Stimulated activated CD8-positive, alpha-beta memory T cell treated with anti-CD3 and anti-CD28 coated beads, Interleukin-4, amount 100 ng/mL, for 48 hours (primary cell): ENCODE measurements at regions not wholly inside any gene's neighbourhood (a gene's known extent, or its start where the extent isn't known, plus 50 kb on each side); places are given as distances from the start of the nearest gene placed in this dataset.
"Not testable (repeated sequence)": the region's sequence is repeated elsewhere in the genome, so short reads cannot be mapped to it uniquely, and the experiment has no call there.

Experiments used
- DNase-seq: peaks from one replicate; pipeline ENCODE4 v3.0.0-alpha.2; 2020

- no peak for DNase-seq
These were observed 495.5 kb upstream of the MAP3K7 start for GRCh38 chr6:91082311-91082832.

- DNase-seq = no peak
These were observed 494.7 kb upstream of the MAP3K7 start for GRCh38 chr6:91081452-91082067.

GRCh38 chr6:91080871-91081270 lies 494.0 kb upstream of the MAP3K7 start:
- no peak for DNase-seq

DNA sequence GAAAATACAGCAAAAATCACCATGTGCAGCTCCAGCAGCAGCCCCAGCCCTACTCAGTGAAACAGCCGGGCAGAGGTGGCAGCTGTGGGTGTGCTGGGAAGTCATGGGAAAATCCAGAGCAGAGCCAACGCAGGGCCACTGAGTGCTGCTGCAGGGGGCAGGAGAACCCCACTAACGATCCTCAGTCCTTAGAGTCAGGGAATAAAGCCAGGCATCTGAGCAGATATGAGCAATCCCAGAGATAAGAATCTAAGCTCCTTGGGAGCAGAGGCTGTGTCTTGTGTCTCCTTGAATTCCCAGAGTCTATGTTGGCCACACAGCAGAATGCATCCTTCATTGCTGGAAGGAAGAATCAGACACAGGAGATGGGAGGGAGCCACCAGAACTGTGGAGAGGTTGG lies 493.1 kb upstream of the MAP3K7 start:
- no peak for DNase-seq

GRCh38 chr6:91075244-91075976 lies 488.5 kb upstream of the MAP3K7 start:
- no peak for DNase-seq

- DNase-seq = no peak
These were observed 476.5 kb upstream of the MAP3K7 start for GRCh38 chr6:91063362-91063761.

- no peak for DNase-seq
These were observed 470.8 kb upstream of the MAP3K7 start for GRCh38 chr6:91057689-91058088.

GRCh38 chr6:91055959-91056358 lies 469.1 kb upstream of the MAP3K7 start:
- DNase-seq = no peak

DNA sequence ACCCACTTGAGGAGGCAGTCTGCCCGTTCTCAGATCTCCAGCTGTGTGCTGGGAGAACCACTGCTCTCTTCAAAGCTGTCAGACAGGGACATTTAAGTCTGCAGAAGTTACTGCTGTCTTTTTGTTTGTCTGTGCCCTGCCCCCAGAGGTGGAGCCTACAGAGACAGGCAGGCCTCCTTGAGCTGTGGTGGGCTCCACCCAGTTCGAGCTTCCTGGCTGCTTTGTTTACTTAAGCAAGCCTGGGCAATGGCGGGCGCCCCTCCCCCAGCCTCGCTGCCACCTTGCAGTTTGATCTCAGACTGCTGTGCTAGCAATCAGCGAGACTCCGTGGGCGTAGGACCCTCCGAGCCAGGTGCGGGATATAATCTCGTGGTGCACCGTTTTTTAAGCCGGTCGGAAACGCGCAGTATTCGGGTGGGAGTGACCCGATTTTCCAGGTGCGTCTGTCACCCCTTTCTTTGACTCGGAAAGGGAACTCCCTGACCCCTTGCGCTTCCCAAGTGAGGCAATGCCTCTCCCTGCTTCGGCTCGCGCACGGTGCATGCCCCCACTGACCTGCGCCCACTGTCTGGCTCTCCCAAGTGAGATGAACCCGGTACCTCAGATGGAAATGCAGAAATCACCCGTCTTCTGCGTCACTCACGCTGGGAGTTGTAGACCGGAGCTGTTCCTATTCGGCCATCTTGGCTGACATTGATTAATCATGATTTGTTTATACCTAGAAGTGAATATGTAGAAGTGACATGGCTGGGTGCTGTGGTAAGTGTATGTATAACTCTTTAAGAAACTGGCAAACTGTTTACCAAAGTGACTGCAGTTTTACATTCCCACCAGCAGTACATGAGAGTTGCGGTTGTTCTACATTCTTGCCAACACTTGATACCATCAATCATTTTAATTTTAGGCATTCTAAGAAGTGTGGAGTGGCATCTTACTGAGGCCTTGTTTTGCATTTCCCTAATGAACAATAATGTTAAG lies 465.9 kb upstream of the MAP3K7 start:
- DNase-seq = not testable (repeated sequence)

GRCh38 chr6:91045161-91045560 lies 458.3 kb upstream of the MAP3K7 start:
- DNase-seq = no peak

GRCh38 chr6:91043751-91044150 lies 456.9 kb upstream of the MAP3K7 start:
- DNase-seq = no peak

DNA sequence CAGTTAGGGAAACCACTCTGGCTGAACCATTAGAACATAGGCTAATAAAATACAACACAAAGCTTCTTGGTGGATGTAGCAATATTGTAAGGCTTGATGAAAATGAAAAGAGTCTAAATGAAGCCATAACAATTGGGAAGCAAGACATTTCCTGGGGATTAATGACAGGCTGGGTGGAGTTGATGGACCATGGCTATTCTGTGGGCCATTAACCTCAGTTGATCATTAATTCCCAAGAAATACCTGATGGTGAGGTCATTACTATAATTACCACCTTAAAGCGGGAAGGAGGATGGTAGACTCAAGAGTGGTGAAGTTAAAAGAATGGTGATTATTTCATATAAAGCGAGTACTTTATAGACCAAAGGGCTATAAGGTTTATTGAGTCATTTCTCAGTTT lies 455.8 kb upstream of the MAP3K7 start:
- no peak for DNase-seq

DNA sequence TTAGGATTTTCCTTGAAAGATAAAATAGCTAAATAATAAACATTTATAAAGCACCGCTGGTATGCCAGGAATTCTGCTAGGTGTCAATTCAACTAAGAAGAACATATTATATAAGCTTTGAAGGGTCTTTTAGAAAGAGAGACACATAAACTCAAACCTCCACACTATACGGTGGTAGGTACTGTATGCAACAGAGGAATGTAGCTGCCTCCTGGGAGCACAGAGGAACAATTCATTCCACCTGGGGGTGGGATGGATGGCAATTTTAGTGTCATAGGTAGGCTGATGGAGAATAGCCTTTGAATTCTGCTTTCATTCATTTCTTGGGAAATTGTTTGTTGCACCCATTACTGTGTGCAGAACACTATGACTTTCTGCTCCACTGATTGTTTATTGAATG lies 447.1 kb upstream of the MAP3K7 start:
- no peak for DNase-seq

DNA sequence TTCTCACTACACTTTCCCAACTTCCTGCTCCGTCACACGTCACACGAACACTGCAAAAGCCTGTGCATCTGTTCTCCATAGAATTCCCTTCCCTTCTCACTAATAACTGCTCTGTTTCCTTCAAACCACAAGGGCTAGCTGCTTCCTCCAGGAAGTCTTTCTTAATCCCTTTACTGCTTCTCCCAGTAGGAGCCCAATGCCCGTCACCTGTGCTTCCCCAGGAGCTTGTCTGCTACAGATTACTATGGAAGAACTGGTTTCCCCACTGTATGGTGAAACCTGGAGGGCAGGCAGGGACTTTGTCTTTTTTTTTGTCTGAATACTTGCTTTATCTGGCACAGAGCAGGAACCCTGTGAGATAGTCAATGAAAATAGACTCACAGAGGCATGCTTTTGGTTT lies 444.7 kb upstream of the MAP3K7 start:
- DNase-seq = no peak

- no peak for DNase-seq
These were observed 442.3 kb upstream of the MAP3K7 start for GRCh38 chr6:91029211-91029610.

- DNase-seq = no peak
These were observed 436.7 kb upstream of the MAP3K7 start for GRCh38 chr6:91023529-91023928.

GRCh38 chr6:91020744-91021143 lies 433.9 kb upstream of the MAP3K7 start:
- DNase-seq = no peak

- DNase-seq = no peak
These were observed 431.7 kb upstream of the MAP3K7 start for GRCh38 chr6:91018586-91018985.

GRCh38 chr6:91013511-91013910 lies 426.6 kb upstream of the MAP3K7 start:
- no peak for DNase-seq

- DNase-seq = no peak
These were observed 410.2 kb upstream of the MAP3K7 start for GRCh38 chr6:90997076-90997475.

DNA sequence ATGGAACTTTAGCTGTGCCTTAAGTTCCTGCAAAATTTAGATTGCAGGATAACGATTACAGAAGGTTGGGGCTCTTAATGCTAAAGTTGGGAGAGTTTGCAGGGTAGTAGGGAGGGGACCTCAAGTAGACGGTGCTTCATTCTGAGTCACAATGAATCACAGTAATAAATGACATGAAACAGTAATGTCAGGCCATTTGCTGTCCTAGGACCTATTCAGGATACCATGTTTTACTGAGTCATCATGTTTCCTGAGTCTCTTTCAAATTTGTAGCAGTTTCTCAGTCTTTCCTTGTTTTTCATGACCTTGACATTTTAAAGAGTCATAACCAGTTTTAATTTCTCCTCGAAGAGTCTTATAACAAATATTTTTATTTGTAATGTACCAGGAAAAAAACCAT lies 406.9 kb upstream of the MAP3K7 start:
- no peak for DNase-seq

GRCh38 chr6:90989763-90990162 lies 402.9 kb upstream of the MAP3K7 start:
- no peak for DNase-seq

GRCh38 chr6:90984066-90984465 lies 397.2 kb upstream of the MAP3K7 start:
- no peak for DNase-seq
